GM12865 (cell line): ENCODE measurements at regions not wholly inside any gene's neighbourhood (a gene's known extent, or its start where the extent isn't known, plus 50 kb on each side); places are given as distances from the start of the nearest gene placed in this dataset.

Experiments used
- DNase-seq: peaks from one replicate; pipeline ENCODE4 v3.0.0; 2010; ENCODE audit warnings: low read depth
- H3K4me3 ChIP-seq: 2 replicates; pipeline ENCODE4 v1.5.1; 2011; ENCODE audit warnings: mild to moderate bottlenecking, low read depth, low read length, control low read depth
- TF ChIP-seq, protein P1 (sequence below): IDR thresholded peaks from 2 replicates; pipeline ENCODE4 v1.5.1; 2011; ENCODE audit warnings: low read length, control low read depth, low read depth, inconsistent platforms; ENCODE audit not compliant: insufficient read depth; ENCODE audit errors: missing control alignments

DNA sequence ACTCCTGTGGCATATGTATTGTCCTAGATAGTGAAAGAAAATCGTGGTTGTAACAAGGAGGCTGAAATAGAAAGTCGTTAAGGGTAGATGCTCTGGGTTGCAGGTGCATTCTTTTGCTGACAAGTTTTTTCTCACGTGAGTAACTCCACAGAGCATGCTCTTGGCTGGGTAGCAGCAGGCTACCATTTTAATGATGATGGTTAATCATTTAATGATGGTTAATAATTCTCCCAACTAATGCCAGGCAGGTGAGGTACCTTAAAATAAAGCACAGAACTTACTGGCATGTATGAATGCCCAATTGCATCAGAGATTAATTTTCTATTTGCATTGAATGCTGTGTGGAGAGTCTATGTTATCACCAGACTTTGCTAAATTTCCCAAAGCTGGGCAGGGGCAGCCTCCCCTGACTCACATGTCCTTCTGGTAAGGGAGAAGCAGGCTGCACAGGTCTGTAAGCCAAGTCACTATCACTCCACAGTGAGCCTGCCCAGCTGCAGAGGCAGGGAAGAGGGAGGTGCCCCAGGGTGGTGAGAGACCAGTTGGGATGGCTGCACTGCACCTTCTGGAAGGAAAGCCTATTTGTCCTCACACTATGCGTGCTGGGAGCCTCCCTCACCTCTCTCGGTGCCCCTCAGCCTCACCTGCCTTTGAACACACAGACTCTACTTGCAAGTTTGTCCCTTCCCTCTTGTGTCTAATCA is 287.0 kb upstream of the IGFBP3 start:
- TF ChIP-seq, protein P1, sequence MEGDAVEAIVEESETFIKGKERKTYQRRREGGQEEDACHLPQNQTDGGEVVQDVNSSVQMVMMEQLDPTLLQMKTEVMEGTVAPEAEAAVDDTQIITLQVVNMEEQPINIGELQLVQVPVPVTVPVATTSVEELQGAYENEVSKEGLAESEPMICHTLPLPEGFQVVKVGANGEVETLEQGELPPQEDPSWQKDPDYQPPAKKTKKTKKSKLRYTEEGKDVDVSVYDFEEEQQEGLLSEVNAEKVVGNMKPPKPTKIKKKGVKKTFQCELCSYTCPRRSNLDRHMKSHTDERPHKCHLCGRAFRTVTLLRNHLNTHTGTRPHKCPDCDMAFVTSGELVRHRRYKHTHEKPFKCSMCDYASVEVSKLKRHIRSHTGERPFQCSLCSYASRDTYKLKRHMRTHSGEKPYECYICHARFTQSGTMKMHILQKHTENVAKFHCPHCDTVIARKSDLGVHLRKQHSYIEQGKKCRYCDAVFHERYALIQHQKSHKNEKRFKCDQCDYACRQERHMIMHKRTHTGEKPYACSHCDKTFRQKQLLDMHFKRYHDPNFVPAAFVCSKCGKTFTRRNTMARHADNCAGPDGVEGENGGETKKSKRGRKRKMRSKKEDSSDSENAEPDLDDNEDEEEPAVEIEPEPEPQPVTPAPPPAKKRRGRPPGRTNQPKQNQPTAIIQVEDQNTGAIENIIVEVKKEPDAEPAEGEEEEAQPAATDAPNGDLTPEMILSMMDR, result no peak
- H3K4me3 ChIP-seq, result no peak overlapping the region
- peak; percentile 60 for DNase-seq

DNA sequence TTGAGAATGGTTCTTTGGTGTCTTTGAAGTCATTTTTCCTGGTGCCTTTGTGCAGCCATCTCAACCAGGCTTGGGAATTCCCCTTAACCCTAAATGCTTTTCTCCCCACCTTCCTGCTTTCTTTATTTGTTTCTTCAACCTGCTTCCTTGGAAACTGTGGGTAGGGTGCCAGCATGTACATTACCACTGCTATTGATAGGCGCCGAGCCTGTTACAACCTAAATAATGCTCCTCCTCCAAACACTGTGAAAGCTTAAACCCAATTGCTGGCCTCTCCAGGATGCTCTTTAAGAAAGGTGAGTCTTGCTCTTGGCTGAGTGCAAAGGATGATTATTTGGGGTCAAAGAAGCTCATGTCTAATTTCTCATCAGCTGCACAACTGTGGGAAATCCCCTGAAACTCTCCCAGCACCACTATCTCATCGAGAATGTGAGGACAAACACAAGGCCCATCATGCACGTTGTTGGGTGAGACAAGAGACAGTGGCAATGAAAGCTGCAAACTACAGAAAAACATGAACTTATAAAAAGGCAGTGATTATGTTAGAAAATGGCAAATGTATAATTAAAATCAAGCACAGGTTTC is 285.5 kb upstream of the IGFBP3 start:
- no peak overlapping the region for H3K4me3 ChIP-seq
- TF ChIP-seq, protein P1, result no peak
- peak; percentile 78 for DNase-seq

GRCh38 chr7:46205478-46205877 is 284.4 kb upstream of the IGFBP3 start:
- TF ChIP-seq, protein P1, result no peak
- no peak overlapping the region for H3K4me3 ChIP-seq
- no peak for DNase-seq

- H3K4me3 ChIP-seq, result no peak overlapping the region
- DNase-seq, result no peak
- TF ChIP-seq, protein P1, result no peak
Measured at GRCh38 chr7:46203926-46204325, 282.9 kb upstream of the IGFBP3 start.

DNA sequence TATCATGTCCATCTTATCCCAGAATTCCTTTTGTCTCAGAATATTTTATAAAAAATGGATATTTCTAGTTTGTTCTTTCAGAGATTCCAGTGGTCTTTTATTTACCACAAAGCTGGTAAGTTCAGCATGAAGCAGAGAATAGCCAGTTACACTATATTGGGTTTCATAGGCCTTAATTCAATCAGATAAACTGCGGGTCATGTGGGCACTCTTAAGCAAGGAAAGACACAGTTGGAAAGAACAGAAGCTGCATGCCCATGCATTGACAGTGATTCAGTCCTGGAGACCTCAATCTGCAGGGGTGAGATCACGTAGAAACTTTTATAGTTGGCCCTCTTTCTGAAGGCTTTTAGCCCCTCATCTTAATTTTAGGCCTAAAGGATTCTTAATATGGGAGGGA is 281.3 kb upstream of the IGFBP3 start:
- H3K4me3 ChIP-seq, result no peak overlapping the region
- TF ChIP-seq, protein P1, result no peak
- DNase-seq, result no peak

DNA sequence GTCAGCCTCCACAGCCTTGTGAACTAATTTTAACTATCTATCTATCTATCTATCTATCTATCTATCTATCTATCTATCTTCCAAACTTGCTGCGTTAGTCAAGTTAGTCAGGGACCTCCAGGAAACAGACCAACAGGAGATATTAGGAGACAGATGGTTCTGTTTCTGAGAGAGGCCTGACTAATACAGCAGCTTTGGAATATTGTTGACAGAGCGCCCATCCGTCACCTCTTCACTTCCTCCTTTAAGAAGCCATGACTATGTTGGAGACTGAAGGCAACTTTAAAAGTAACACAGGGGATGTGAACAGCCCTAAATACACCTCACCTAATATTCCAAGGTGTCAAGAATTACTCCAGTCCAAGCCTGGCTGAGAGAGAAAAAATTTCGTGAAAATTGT is 280.9 kb upstream of the IGFBP3 start:
- TF ChIP-seq, protein P1, result no peak
- H3K4me3 ChIP-seq, result no peak overlapping the region
- no peak for DNase-seq

DNA sequence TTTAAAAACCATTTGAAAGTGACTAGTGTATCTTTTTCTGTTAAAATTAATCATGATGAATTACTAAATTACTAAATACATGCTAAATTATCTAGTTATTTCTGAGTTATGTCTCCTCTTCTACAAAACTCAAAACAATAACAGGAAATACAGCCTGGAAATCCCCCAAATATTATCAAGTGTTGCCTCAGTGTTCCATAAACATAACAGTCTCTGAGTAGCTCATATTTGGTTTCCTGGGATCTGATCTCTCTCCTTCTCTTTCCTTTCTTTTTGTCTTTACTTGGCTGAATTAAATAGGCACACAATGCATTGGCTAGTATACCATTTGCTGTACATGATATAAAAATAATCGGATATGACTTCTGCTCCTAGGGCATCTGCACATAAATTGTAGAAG is 277.6 kb upstream of the IGFBP3 start:
- TF ChIP-seq, protein P1, result no peak
- no peak for DNase-seq
- no peak overlapping the region for H3K4me3 ChIP-seq
